SK-N-SH (cell line): ENCODE measurements at regions not wholly inside any gene's neighbourhood (a gene's known extent, or its start where the extent isn't known, plus 50 kb on each side); places are given as distances from the start of the nearest gene placed in this dataset.

ENCODE experiments used
- FOXJ3 ChIP-seq: sonication (generic); formaldehyde crosslinking; IDR thresholded peaks from 2 replicates; pipeline ENCODE4 v1.5.1; 2020; ENCODE audit warnings: mild to moderate bottlenecking, missing genetic modification reagents
- POLR2AphosphoS5 ChIP-seq: IDR thresholded peaks from 2 replicates; pipeline ENCODE4 v1.6.1; 2012; ENCODE audit warnings: low read depth, low read length
- RCOR1 ChIP-seq: fragments of 150-350 bp; IDR thresholded peaks from 2 replicates; pipeline ENCODE4 v1.6.1; 2017; ENCODE audit warnings: antibody characterized with exemption, low read length
- TF ChIP-seq, protein P1 (sequence below): fragments of 200-600 bp; sonication (generic); IDR thresholded peaks from 2 replicates; pipeline ENCODE4 v1.6.1; 2017; ENCODE audit warnings: antibody characterized with exemption, mild to moderate bottlenecking, moderate library complexity

DNA sequence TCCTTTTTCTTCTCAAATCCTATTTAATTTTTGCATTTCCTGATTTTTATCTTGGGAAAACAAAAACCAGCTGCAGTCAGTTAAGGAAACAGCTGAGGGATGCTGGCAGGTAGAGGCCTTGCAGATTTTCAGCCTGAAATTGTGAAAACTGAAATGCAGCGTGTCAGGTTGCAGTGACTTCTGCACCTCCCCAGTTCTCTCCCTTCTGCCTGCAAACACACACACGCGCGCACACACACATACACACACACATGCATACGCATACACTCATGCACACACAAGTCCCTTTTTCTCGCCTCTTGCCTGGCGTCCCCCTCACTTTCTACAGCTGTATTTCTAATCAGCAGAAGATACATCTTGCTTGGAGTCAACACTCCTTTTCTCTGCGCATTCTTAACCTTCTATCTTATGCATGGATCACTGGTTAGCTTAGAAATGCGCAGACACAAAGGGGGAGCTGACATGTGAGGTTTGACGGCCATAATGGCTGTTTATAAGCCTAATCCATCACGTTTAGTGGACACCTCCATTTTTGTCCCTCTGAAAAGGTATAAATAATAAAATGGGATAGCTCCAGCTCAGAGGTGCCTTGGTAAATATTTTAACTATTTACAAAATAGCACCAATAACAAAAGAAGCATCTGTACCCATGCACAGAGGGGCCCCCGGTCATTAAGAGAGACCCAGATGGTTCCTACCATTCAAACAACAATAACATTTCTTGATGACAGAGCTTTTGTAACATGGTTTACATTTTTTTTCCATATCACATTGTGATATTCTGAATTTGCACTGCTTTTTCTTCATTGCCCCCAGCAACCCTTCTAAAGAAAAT lies 392.1 kb upstream of the SALL1 start:
- no peak for TF ChIP-seq POLR2AphosphoS5
- TF ChIP-seq, protein P1, sequence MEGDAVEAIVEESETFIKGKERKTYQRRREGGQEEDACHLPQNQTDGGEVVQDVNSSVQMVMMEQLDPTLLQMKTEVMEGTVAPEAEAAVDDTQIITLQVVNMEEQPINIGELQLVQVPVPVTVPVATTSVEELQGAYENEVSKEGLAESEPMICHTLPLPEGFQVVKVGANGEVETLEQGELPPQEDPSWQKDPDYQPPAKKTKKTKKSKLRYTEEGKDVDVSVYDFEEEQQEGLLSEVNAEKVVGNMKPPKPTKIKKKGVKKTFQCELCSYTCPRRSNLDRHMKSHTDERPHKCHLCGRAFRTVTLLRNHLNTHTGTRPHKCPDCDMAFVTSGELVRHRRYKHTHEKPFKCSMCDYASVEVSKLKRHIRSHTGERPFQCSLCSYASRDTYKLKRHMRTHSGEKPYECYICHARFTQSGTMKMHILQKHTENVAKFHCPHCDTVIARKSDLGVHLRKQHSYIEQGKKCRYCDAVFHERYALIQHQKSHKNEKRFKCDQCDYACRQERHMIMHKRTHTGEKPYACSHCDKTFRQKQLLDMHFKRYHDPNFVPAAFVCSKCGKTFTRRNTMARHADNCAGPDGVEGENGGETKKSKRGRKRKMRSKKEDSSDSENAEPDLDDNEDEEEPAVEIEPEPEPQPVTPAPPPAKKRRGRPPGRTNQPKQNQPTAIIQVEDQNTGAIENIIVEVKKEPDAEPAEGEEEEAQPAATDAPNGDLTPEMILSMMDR, result no peak
- TF ChIP-seq FOXJ3 (CRISPR knock-in tag), result no peak
- no peak for TF ChIP-seq RCOR1
